ENCODE measurements at regions not wholly inside any gene's neighbourhood (a gene's known extent, or its start where the extent isn't known, plus 50 kb on each side); places are given as distances from the start of the nearest gene placed in this dataset.
"Not testable (repeated sequence)": the region's sequence is repeated elsewhere in the genome, so short reads cannot be mapped to it uniquely, and the experiment has no call there.

DNA sequence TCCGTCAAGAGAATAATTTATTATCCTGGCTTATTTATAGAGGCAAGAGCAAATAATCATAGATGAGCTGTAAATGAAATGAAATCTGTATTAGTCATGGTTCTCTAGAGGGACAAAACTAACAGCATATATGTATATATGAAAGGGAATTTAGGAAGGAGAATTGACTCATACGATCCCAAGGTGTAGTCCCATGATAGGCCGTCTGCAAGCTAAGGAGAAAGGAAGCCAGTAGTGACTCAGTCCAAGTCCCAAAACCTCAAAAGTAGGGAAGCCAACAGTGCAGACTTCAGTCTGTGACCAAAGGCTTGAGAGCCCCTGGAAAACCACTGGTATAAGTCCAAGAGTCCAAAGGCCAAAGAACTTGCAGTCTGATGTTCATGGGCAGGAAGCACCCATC lies 515.9 kb upstream of the CYLC2 start:
- H3K36me3 Mint-ChIP-seq (ENCODE audit: low read depth): no peaks in the 10 kb centered on the region
- TF ChIP-seq, protein P1, sequence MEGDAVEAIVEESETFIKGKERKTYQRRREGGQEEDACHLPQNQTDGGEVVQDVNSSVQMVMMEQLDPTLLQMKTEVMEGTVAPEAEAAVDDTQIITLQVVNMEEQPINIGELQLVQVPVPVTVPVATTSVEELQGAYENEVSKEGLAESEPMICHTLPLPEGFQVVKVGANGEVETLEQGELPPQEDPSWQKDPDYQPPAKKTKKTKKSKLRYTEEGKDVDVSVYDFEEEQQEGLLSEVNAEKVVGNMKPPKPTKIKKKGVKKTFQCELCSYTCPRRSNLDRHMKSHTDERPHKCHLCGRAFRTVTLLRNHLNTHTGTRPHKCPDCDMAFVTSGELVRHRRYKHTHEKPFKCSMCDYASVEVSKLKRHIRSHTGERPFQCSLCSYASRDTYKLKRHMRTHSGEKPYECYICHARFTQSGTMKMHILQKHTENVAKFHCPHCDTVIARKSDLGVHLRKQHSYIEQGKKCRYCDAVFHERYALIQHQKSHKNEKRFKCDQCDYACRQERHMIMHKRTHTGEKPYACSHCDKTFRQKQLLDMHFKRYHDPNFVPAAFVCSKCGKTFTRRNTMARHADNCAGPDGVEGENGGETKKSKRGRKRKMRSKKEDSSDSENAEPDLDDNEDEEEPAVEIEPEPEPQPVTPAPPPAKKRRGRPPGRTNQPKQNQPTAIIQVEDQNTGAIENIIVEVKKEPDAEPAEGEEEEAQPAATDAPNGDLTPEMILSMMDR (IDR thresholded peaks at IDR 0.05): no peak
- H3K27me3 Mint-ChIP-seq (ENCODE audit: low read depth): no peaks in the 10 kb centered on the region
- H3K9me3 Mint-ChIP-seq (ENCODE audit: low read depth): peaks cover 5% of the 10 kb centered on the region
- H3K4me3 Mint-ChIP-seq (ENCODE audit: unreplicated experiment): no peak overlapping the region
- no peak overlapping the region for H3K27ac Mint-ChIP-seq (ENCODE audit: unreplicated experiment)
- no peaks in the 10 kb centered on the region for H3K4me1 Mint-ChIP-seq (ENCODE audit: low read depth)
- DNase-seq (ENCODE audit: low spot score): no peak

GRCh38 chr9:102474357-102474756 lies 520.8 kb upstream of the CYLC2 start:
- TF ChIP-seq, protein P1 (IDR thresholded peaks at IDR 0.05): no peak
- Mint-ChIP-seq H3K9me3 (ENCODE audit: low read depth) (peaks cover 12% of the 10 kb centered on the region), H3K4me1 (ENCODE audit: low read depth) (no peaks in the 10 kb centered on the region), H3K36me3 (ENCODE audit: low read depth) (no peaks in the 10 kb centered on the region), H3K27me3 (ENCODE audit: low read depth) (no peaks in the 10 kb centered on the region), H3K4me3 (ENCODE audit: unreplicated experiment) (no peak overlapping the region), H3K27ac (ENCODE audit: unreplicated experiment) (no peak overlapping the region)
- DNase-seq (ENCODE audit: low spot score): no peak

DNA sequence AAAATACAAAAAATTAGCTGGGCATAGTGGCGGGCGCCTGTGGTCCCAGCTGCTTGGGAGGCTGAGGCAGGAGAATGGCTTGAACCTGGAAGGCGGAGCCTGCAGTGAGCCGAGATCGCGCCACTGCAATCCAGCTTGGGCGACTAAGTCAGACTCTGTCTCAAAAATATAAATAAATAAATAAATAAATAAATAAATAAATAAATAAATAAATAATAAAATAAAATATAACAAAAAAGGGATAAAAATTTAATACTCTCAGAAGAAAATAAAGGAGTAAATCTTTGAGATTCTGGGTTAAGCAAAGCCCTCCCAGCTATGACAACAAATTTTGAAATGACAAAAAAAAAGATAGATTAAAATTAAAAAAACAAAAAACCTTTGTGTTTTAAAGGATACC lies 525.7 kb upstream of the CYLC2 start:
- not testable (repeated sequence) for H3K36me3 Mint-ChIP-seq (ENCODE audit: low read depth); H3K27ac Mint-ChIP-seq (ENCODE audit: unreplicated experiment); DNase-seq (ENCODE audit: low spot score); H3K27me3 Mint-ChIP-seq (ENCODE audit: low read depth); H3K4me3 Mint-ChIP-seq (ENCODE audit: unreplicated experiment); H3K4me1 Mint-ChIP-seq (ENCODE audit: low read depth)
- H3K9me3 Mint-ChIP-seq (ENCODE audit: low read depth): peaks cover 24% of the 10 kb centered on the region

- no peaks in the 10 kb centered on the region for H3K36me3 Mint-ChIP-seq (ENCODE audit: low read depth)
- H3K4me1 Mint-ChIP-seq (ENCODE audit: low read depth): no peaks in the 10 kb centered on the region
- no peaks in the 10 kb centered on the region for H3K27me3 Mint-ChIP-seq (ENCODE audit: low read depth)
- H3K4me3 Mint-ChIP-seq (ENCODE audit: unreplicated experiment): no peak overlapping the region
- peaks cover 29% of the 10 kb centered on the region for H3K9me3 Mint-ChIP-seq (ENCODE audit: low read depth)
- H3K27ac Mint-ChIP-seq (ENCODE audit: unreplicated experiment): no peak overlapping the region
- TF ChIP-seq, protein P1 (IDR thresholded peaks at IDR 0.05): no peak
- DNase-seq (ENCODE audit: low spot score): no peak
These were observed 533.8 kb upstream of the CYLC2 start for GRCh38 chr9:102461156-102461819.

DNA sequence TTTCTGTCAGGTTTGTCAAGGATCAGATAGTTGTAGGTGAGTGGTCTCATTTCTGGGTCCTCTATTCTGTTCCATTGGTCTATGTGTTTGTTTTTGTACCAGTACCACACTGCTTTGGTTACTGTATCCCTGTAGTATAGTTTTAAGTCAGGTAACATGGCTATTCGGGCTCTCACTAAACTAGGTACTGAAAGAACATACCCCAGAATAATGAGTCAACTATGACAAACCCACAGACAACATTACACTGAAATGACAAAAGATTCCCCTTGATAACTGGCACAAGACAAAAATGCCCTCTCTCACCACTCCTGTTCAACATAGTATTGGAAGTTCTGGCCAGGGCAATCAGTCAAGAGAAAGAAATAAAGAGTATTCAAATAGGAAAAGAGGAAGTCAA lies 535.3 kb upstream of the CYLC2 start:
- no peaks in the 10 kb centered on the region for H3K4me1 Mint-ChIP-seq (ENCODE audit: low read depth)
- H3K9me3 Mint-ChIP-seq (ENCODE audit: low read depth): peaks cover 24% of the 10 kb centered on the region
- no peak overlapping the region for H3K27ac Mint-ChIP-seq (ENCODE audit: unreplicated experiment)
- H3K36me3 Mint-ChIP-seq (ENCODE audit: low read depth): no peaks in the 10 kb centered on the region
- H3K27me3 Mint-ChIP-seq (ENCODE audit: low read depth): no peaks in the 10 kb centered on the region
- no peak for DNase-seq (ENCODE audit: low spot score)
- H3K4me3 Mint-ChIP-seq (ENCODE audit: unreplicated experiment): no peak overlapping the region
- TF ChIP-seq, protein P1 (IDR thresholded peaks at IDR 0.05): no peak

- no peaks in the 10 kb centered on the region for H3K27me3 Mint-ChIP-seq (ENCODE audit: low read depth)
- no peak overlapping the region for H3K4me3 Mint-ChIP-seq (ENCODE audit: unreplicated experiment)
- no peak overlapping the region for H3K27ac Mint-ChIP-seq (ENCODE audit: unreplicated experiment)
- no peaks in the 10 kb centered on the region for H3K36me3 Mint-ChIP-seq (ENCODE audit: low read depth)
- no peaks in the 10 kb centered on the region for H3K4me1 Mint-ChIP-seq (ENCODE audit: low read depth)
- H3K9me3 Mint-ChIP-seq (ENCODE audit: low read depth): peaks cover 15% of the 10 kb centered on the region
- TF ChIP-seq, protein P1 (IDR thresholded peaks at IDR 0.05): no peak
- DNase-seq (ENCODE audit: low spot score): no peak
These were observed 538.6 kb upstream of the CYLC2 start for GRCh38 chr9:102456562-102456961.

All from chondrocyte (in vitro differentiated cells).